Spleen (tissue), 3 donors: ENCODE measurements at regions not wholly inside any gene's neighbourhood (a gene's known extent, or its start where the extent isn't known, plus 50 kb on each side); places are given as distances from the start of the nearest gene placed in this dataset.

ENCODE experiments used
- POLR2A ChIP-seq, 3 donors: fragments of 450-650 bp; IDR thresholded peaks; one replicate each; pipeline ENCODE4 v1.5.1; 2017; ENCODE audit warnings: antibody characterized with exemption in 3 of 3, mild to moderate bottlenecking in 1 of 3
- POLR2AphosphoS5 ChIP-seq, 3 donors: sonication (generic); formaldehyde crosslinking; IDR thresholded peaks; one replicate each; pipeline ENCODE4 v1.5.1; 2017; ENCODE audit warnings: antibody characterized with exemption in 3 of 3

- no peak for TF ChIP-seq POLR2A (IDR thresholded peaks at IDR 0.05)
- TF ChIP-seq POLR2AphosphoS5 (IDR thresholded peaks at IDR 0.05), result no peak
Measured at GRCh38 chr9:80040457-80040856, 468.7 kb downstream of the TLE4 start.
